Fibroblast of pulmonary artery (primary cell): ENCODE measurements at regions not wholly inside any gene's neighbourhood (a gene's known extent, or its start where the extent isn't known, plus 50 kb on each side); places are given as distances from the start of the nearest gene placed in this dataset.

Experiments
- DNase-seq: peaks from one replicate; pipeline ENCODE4 v3.0.0-alpha.2; 2010; ENCODE audit warnings: low read depth
- H3K4me3 ChIP-seq: replicated peaks from 2 replicates; pipeline ENCODE4 v1.5.1; 2011; ENCODE audit warnings: low read depth, mild to moderate bottlenecking, control low read depth, low read length, moderate library complexity
- TF ChIP-seq, protein P1 (sequence below): IDR thresholded peaks from 2 replicates; pipeline ENCODE4 v1.5.1; 2011; ENCODE audit warnings: mild to moderate bottlenecking, control low read depth, low read length, inconsistent platforms; ENCODE audit errors: missing control alignments

DNA sequence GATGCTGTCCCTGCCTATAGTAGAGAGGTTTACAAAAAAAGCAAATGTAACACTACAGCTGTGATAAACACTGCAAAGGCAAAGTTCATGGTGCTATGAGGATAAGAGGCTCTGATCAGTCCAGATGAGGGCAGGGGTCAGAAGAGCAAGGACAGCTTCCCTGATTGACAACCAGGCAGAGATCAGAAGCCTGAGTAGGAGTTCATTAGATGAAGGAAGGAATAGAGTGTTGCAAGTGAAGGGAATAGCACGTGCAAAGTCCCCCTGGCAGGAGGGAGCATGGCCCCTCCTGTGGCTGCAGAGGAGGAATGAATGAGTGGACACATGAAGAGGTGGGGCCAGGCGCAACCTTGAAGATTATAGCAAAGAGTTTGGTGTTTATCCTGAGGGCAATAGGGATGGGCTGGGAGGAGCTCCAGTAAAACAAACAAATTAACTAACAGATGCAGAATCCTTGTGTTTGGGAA is 208.4 kb upstream of the IRX5 start:
- DNase-seq: no peak
- no peak overlapping the region for H3K4me3 ChIP-seq
- TF ChIP-seq, protein P1, sequence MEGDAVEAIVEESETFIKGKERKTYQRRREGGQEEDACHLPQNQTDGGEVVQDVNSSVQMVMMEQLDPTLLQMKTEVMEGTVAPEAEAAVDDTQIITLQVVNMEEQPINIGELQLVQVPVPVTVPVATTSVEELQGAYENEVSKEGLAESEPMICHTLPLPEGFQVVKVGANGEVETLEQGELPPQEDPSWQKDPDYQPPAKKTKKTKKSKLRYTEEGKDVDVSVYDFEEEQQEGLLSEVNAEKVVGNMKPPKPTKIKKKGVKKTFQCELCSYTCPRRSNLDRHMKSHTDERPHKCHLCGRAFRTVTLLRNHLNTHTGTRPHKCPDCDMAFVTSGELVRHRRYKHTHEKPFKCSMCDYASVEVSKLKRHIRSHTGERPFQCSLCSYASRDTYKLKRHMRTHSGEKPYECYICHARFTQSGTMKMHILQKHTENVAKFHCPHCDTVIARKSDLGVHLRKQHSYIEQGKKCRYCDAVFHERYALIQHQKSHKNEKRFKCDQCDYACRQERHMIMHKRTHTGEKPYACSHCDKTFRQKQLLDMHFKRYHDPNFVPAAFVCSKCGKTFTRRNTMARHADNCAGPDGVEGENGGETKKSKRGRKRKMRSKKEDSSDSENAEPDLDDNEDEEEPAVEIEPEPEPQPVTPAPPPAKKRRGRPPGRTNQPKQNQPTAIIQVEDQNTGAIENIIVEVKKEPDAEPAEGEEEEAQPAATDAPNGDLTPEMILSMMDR: no peak

DNA sequence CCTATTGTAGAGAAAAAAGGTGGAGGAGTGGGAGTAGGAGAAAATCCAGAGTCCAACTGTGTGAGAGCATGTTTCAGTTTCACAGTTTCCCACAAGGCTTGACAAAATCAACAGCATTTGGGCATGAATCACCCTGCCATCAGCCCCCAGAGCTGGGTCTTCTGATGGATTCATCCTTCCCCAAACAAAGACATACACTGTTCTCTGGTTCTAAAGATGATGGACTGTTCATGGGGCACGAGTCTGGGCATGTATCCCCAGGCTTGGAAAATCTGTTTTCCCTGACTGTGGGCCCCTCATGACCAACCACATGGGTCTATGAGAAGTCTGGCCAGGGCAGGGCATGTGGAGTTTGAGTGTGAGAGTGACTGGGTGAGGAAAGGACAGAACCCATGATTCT is 210.4 kb upstream of the IRX5 start:
- no peak overlapping the region for H3K4me3 ChIP-seq
- TF ChIP-seq, protein P1: no peak
- DNase-seq: no peak

DNA sequence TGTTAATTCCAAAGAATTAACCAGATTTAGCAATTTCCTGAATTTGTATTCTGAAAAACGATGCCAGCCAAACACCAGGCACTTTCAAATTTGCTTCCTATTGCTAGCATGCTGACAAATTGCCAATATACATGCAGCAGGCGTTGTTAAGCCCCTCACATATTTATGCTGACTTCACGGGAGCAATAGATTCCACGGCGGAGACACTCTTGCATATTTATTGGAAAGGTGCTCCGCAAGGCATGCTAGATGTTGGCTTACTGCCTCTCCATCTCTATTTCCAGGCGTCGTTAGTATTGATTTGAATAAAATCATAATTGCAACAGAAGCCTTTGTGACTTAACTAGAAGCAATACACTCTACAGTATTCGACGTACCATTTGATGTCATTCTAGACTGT is 211.0 kb upstream of the IRX5 start:
- no peak overlapping the region for H3K4me3 ChIP-seq
- TF ChIP-seq, protein P1: no peak
- no peak for DNase-seq

DNA sequence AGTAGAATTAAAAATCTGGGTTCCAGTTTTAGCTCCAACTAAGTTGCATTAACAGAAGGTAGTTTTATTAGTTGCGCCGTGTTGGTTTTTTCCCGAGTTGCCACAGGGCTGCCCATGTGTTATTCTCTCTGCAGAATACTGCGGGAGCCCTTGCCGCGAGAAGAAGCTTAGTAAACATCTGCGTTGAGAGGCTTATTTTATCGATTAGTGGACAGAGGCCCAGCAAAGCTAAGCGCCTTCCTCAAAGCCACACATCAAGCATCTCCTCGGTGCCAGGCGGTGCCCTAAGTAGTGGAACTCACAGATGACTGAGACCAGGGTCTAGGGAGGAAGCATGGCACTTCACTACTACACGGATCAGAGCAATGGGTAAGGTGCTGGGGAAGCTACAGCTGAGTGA is 212.3 kb upstream of the IRX5 start:
- H3K4me3 ChIP-seq: no peak overlapping the region
- TF ChIP-seq, protein P1: no peak
- DNase-seq: no peak

DNA sequence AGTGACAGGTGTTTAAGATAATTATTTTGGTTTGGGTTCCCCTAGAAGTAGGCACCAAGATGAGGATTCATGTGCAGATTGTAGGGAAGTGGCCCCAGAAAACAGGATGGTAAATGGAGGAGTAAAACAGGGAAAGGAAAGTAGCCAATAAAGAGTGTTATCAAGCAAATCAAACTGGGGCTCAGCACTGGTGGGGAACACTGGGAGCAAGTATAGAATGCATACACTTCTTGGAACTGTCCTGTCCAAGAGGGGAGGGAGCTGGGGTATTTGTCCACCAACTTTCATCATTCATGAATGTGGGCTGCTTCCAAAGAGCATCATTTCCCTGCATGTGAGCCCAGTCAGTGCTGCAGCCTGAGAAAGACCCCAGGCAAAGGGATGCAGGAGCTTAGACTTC is 215.7 kb upstream of the IRX5 start:
- TF ChIP-seq, protein P1: no peak
- no peak for DNase-seq
- no peak overlapping the region for H3K4me3 ChIP-seq

DNA sequence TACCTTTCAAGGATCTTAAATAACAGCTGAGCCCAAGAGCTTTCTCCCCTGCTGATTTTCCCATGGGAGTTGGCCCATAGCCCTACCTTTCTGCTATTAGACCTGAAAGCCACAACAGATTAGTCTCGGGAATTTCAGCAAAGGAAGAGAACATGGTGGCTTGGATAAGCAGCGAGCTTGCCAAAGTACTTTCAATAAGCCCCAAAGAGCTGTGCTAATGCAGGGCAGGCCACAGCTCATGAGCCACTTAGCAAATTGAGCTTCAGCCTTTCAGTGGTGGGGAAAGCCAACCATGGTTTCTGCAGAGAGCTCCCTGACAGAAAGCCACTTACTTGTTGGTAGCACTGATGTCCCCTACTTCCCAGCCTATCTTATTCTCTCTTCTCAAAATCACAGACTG is 217.8 kb upstream of the IRX5 start:
- no peak for DNase-seq

DNA sequence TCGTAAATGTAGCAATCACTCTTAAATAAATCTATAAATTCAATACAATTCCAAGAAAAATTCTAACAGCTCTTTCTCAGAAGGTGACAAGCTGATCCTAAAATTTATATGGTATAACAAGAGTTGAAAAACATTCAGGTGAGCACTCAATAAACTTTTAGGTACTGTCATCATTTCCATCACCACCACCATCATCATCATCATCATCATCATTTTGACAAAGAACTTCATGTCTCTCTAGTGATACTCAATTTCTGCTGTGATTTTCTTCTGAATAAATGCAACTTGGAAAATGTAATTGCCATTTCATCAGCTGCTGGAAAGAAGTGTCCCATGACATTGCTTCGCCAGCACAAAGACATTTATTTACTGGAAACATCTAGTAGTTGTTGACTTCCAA is 222.9 kb upstream of the IRX5 start:
- no peak for DNase-seq
- no peak overlapping the region for H3K4me3 ChIP-seq
- TF ChIP-seq, protein P1: no peak

More for the DNA sequence above, 217.8 kb upstream of the IRX5 start:
- H3K4me3 ChIP-seq: no peak overlapping the region
- TF ChIP-seq, protein P1: no peak
